Panc1 (cell line): ENCODE measurements at regions not wholly inside any gene's neighbourhood (a gene's known extent, or its start where the extent isn't known, plus 50 kb on each side); places are given as distances from the start of the nearest gene placed in this dataset.

Experiments
- ATAC-seq: fragments of 200-7000 bp; cut with Tn5 transposase; 2 replicates; pipeline ENCODE4 v1.9.1; 2020; ENCODE audit warnings: mild to moderate bottlenecking, moderate library complexity
- BruUV-seq: library from RNA; stranded (reverse); fragments of 400-500 nt; replicated peaks from 2 replicates; lab custom pipeline; 2021; lab: Mats Ljungman, UMichigan
- CTCF ChIA-PET: fragments of 300-600 bp; sonication (Branson Sonifier 250); formaldehyde crosslinking; loops from one replicate; lab custom pipeline; 2022; ENCODE audit warnings: antibody characterized with exemption; lab: Charles Lee
- POLR2A ChIA-PET: fragments of 300-600 bp; sonication (Branson Sonifier 250); formaldehyde crosslinking; loops from one replicate; lab custom pipeline; 2022; ENCODE audit warnings: antibody characterized with exemption; lab: Charles Lee
- DNase-seq: peaks from one replicate; pipeline ENCODE4 v3.0.0-alpha.2; 2010; ENCODE audit warnings: low read depth, low spot score
- H3K27ac ChIP-seq: 2 replicates; pipeline ENCODE4 v1.5.1; 2011; ENCODE audit warnings: mild to moderate bottlenecking, low read length, inconsistent platforms
- H3K27me3 ChIP-seq: fragments of 200-500 bp; sonication (Bioruptor generic); 2 replicates; pipeline ENCODE4 v1.6.0; 2014; ENCODE audit warnings: low read length, inconsistent platforms; ENCODE audit not compliant: control insufficient read depth, insufficient read depth
- H3K36me3 ChIP-seq: fragments of 200-500 bp; sonication (Bioruptor generic); 2 replicates; pipeline ENCODE4 v1.5.1; 2014; ENCODE audit warnings: inconsistent platforms, mild to moderate bottlenecking, low read length, moderate library complexity; ENCODE audit not compliant: control insufficient read depth, insufficient read depth
- H3K4me1 ChIP-seq: 2 replicates; pipeline ENCODE4 v1.5.1; 2011; ENCODE audit warnings: inconsistent platforms, mild to moderate bottlenecking, low read length, moderate library complexity; ENCODE audit not compliant: control insufficient read depth, insufficient read depth
- H3K4me3 ChIP-seq, 2 experiments: 2 replicates each; pipeline ENCODE4 v1.5.1; 2011 to 2012; ENCODE audit warnings: low read depth in 2 of 2, low read length in 2 of 2, mild to moderate bottlenecking in 2 of 2, inconsistent platforms in 1 of 2, moderate library complexity in 1 of 2
- H3K9me3 ChIP-seq: fragments of 200-500 bp; sonication (Bioruptor generic); 2 replicates; pipeline ENCODE4 v1.5.1; 2014; ENCODE audit warnings: low read depth, mild to moderate bottlenecking, inconsistent platforms, low read length, moderate library complexity; ENCODE audit not compliant: control insufficient read depth, insufficient read depth
- CTCF ChIP-seq: fragments of 450-650 bp; IDR thresholded peaks from 2 replicates; pipeline ENCODE4 v1.5.1; 2017; ENCODE audit warnings: mild to moderate bottlenecking
- POLR2AphosphoS5 ChIP-seq: IDR thresholded peaks from 2 replicates; pipeline ENCODE4 v1.6.1; 2012; ENCODE audit warnings: mild to moderate bottlenecking, low read depth, low read length, moderate library complexity
- SIN3A ChIP-seq: IDR thresholded peaks from 2 replicates; pipeline ENCODE4 v1.6.1; 2012; ENCODE audit warnings: low read depth, mild to moderate bottlenecking, low read length, moderate library complexity, borderline replicate concordance; ENCODE audit not compliant: insufficient read depth
- TCF7L2 ChIP-seq: IDR thresholded peaks from 2 replicates; pipeline ENCODE4 v1.6.1; 2011; ENCODE audit warnings: mild to moderate bottlenecking, low read depth, low read length, inconsistent platforms
- in situ Hi-C: cut with HindIII; loops from 2 replicates; pipeline ENCODE4 v1.10.0; 2016; ENCODE audit warnings: low sequenced_read_pairs, low pct_unique_long_range_greater_than_20kb
- intact Hi-C: fragments of 100-400 bp; cut with micrococcal nuclease; formaldehyde crosslinking; loops from one replicate; pipeline ENCODE4 v1.10.0; 2022; ENCODE audit not compliant: unreplicated experiment
- TF ChIP-seq, protein P1 (sequence below), 2 experiments: IDR thresholded peaks; 2 replicates each; pipeline ENCODE4 v1.6.1; 2011 to 2012; ENCODE audit warnings: low read depth in 2 of 2, control low read depth in 1 of 2, low read length in 1 of 2, mild to moderate bottlenecking in 1 of 2, moderate library complexity in 1 of 2; ENCODE audit not compliant: insufficient read depth in 1 of 2

- Histone ChIP-seq H3K4me1 (no peaks in the 10 kb centered on the region), H3K9me3 (no peaks in the 10 kb centered on the region), H3K4me3 (no peak overlapping the region), H3K27me3 (no peaks in the 10 kb centered on the region), H3K36me3 (no peaks in the 10 kb centered on the region), H3K27ac (no peak overlapping the region)
- POLR2A ChIA-PET: no interaction called here
- no TSS peak for BruUV-seq
- TF ChIP-seq, protein P1, sequence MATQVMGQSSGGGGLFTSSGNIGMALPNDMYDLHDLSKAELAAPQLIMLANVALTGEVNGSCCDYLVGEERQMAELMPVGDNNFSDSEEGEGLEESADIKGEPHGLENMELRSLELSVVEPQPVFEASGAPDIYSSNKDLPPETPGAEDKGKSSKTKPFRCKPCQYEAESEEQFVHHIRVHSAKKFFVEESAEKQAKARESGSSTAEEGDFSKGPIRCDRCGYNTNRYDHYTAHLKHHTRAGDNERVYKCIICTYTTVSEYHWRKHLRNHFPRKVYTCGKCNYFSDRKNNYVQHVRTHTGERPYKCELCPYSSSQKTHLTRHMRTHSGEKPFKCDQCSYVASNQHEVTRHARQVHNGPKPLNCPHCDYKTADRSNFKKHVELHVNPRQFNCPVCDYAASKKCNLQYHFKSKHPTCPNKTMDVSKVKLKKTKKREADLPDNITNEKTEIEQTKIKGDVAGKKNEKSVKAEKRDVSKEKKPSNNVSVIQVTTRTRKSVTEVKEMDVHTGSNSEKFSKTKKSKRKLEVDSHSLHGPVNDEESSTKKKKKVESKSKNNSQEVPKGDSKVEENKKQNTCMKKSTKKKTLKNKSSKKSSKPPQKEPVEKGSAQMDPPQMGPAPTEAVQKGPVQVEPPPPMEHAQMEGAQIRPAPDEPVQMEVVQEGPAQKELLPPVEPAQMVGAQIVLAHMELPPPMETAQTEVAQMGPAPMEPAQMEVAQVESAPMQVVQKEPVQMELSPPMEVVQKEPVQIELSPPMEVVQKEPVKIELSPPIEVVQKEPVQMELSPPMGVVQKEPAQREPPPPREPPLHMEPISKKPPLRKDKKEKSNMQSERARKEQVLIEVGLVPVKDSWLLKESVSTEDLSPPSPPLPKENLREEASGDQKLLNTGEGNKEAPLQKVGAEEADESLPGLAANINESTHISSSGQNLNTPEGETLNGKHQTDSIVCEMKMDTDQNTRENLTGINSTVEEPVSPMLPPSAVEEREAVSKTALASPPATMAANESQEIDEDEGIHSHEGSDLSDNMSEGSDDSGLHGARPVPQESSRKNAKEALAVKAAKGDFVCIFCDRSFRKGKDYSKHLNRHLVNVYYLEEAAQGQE (IDR thresholded peaks at IDR 0.05; ENCODE audit: insufficient read depth in 1 of 2, low read depth in 2 of 2, low read length in 1 of 2): no peak
- TF ChIP-seq POLR2AphosphoS5 (no peak), CTCF (no peak), TCF7L2 (no peak), SIN3A (no peak)
- CTCF ChIA-PET: no interaction called here
- in situ Hi-C loops: no loop called here
- DNase-seq (no peak), ATAC-seq (no peak)
- intact Hi-C loops: no loop called here
Observed at GRCh38 chr4:74546057-74546456, 101.1 kb downstream of the AREG start.

GRCh38 chr4:74547042-74547441, 102.1 kb downstream of the AREG start:
- DNase-seq (no peak), ATAC-seq (no peak)
- Histone ChIP-seq H3K36me3 (no peaks in the 10 kb centered on the region), H3K4me3 (no peak overlapping the region), H3K9me3 (no peaks in the 10 kb centered on the region), H3K27me3 (no peaks in the 10 kb centered on the region), H3K27ac (no peak overlapping the region), H3K4me1 (no peaks in the 10 kb centered on the region)
- no TSS peak for BruUV-seq
- TF ChIP-seq SIN3A: no peak
- CTCF ChIA-PET: no interaction called here
- POLR2A ChIA-PET: no interaction called here
- intact Hi-C loops (no loop called here), in situ Hi-C loops (no loop called here)

- in situ Hi-C loops: no loop called here
- no peak overlapping the region for H3K4me3 ChIP-seq
- intact Hi-C loops: no loop called here
- TF ChIP-seq POLR2AphosphoS5: no peak
- TF ChIP-seq, protein P1 (IDR thresholded peaks at IDR 0.05; ENCODE audit: insufficient read depth in 1 of 2, low read depth in 2 of 2, low read length in 1 of 2): no peak
- no peak for TF ChIP-seq TCF7L2
- POLR2A ChIA-PET: no interaction called here
- H3K27ac ChIP-seq: no peak overlapping the region
- H3K27me3 ChIP-seq: no peaks in the 10 kb centered on the region
- CTCF ChIA-PET: no interaction called here
- BruUV-seq: no TSS peak
- H3K36me3 ChIP-seq: no peaks in the 10 kb centered on the region
- no peaks in the 10 kb centered on the region for H3K4me1 ChIP-seq
- no peaks in the 10 kb centered on the region for H3K9me3 ChIP-seq
- DNase-seq: no peak
- ATAC-seq: no peak
Observed at GRCh38 chr4:74548561-74548960, 103.6 kb downstream of the AREG start.
